ENCODE measurements at regions not wholly inside any gene's neighbourhood (a gene's known extent, or its start where the extent isn't known, plus 50 kb on each side); places are given as distances from the start of the nearest gene placed in this dataset.

- TF ChIP-seq, protein P1, sequence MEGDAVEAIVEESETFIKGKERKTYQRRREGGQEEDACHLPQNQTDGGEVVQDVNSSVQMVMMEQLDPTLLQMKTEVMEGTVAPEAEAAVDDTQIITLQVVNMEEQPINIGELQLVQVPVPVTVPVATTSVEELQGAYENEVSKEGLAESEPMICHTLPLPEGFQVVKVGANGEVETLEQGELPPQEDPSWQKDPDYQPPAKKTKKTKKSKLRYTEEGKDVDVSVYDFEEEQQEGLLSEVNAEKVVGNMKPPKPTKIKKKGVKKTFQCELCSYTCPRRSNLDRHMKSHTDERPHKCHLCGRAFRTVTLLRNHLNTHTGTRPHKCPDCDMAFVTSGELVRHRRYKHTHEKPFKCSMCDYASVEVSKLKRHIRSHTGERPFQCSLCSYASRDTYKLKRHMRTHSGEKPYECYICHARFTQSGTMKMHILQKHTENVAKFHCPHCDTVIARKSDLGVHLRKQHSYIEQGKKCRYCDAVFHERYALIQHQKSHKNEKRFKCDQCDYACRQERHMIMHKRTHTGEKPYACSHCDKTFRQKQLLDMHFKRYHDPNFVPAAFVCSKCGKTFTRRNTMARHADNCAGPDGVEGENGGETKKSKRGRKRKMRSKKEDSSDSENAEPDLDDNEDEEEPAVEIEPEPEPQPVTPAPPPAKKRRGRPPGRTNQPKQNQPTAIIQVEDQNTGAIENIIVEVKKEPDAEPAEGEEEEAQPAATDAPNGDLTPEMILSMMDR (IDR thresholded peaks at IDR 0.05) = no peak
- ATAC-seq (no peak), DNase-seq (no peak)
- intact Hi-C loops (cut with DNase I) = no loop called here
- Histone ChIP-seq H3K27me3 (no peaks in the 10 kb centered on the region), H3K4me3 (no peak overlapping the region), H3K4me1 (peaks cover 0 to 8% (median 0%) of the 10 kb centered on the region in 9 donors), H3K27ac (peak overlapping the region in 1 of 10 donors; percentile 7), H3K9me3 (no peaks in the 10 kb centered on the region), H3K36me3 (no peaks in the 10 kb centered on the region)
- WGBS, 2 donors = 88 to 95% methylated on average over 1 of the region's 1 CpG
These were observed 145.7 kb downstream of the HGF start for GRCh38 chr7:81624021-81624592.

- Histone ChIP-seq H3K36me3 (no peaks in the 10 kb centered on the region), H3K27me3 (no peaks in the 10 kb centered on the region), H3K4me3 (no peak overlapping the region), H3K9me3 (no peaks in the 10 kb centered on the region), H3K4me1 (peaks cover 0 to 8% (median 0%) of the 10 kb centered on the region in 9 donors), H3K27ac (peak overlapping the region in 1 of 10 donors; percentile 7)
- DNase-seq (no peak), ATAC-seq (no peak)
- 94 to 97% methylated on average over 1 of the region's 1 CpG for WGBS, 2 donors
- intact Hi-C loops (cut with DNase I) = no loop called here
- TF ChIP-seq, protein P1 (IDR thresholded peaks at IDR 0.05) = no peak
These were observed 146.5 kb downstream of the HGF start for GRCh38 chr7:81623251-81623855.

GRCh38 chr7:81621893-81622292, 148.0 kb downstream of the HGF start:
- 43 to 65% methylated on average over 1 of the region's 1 CpG for WGBS, 2 donors
- TF ChIP-seq, protein P1 (IDR thresholded peaks at IDR 0.05) = no peak
- no peak overlapping the region for H3K4me3 ChIP-seq
- H3K9me3 ChIP-seq = no peaks in the 10 kb centered on the region
- H3K27me3 ChIP-seq = no peaks in the 10 kb centered on the region
- ATAC-seq = no peak
- H3K4me1 ChIP-seq = peaks cover 0 to 8% (median 0%) of the 10 kb centered on the region in 9 donors
- intact Hi-C loops (cut with DNase I) = no loop called here
- H3K36me3 ChIP-seq = no peaks in the 10 kb centered on the region
- no peak for DNase-seq
- no peak overlapping the region for H3K27ac ChIP-seq

DNA sequence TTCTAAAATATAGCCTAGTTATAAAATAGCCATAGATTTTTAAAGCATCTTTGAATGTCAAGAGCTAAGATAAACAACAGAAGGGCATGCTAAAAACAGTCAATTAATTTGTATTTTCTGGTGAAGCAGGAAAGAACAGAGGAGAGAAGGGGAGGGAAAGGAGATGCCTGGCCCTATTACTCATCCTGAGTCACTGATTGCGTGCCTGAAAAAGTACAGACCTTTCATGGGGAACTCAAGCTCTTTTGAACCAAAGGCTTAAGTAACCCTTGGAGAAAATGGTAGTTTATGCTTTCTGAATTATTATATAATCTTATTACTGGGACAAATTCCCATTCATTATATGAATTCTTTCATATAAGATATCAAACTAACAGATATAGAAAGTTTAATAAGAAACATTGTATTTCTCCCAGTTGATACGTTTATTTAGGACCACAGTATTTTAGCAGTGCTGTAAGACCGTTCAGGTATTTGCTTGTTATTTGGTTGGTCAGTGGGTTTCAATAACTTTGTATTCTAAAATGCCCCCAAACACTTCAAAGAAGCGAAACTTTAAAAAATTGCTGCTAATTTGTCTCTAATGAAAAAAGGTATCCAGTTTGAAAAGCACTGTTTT, 151.3 kb downstream of the HGF start:
- intact Hi-C loops (cut with DNase I) = no loop called here

More for the DNA sequence above, 151.3 kb downstream of the HGF start:
- no peak for DNase-seq
- Histone ChIP-seq H3K4me1 (no peaks in the 10 kb centered on the region), H3K9me3 (peaks cover 0 to 3% (median 0%) of the 10 kb centered on the region in 11 donors), H3K27ac (peak overlapping the region in 1 of 10 donors; percentile 21), H3K36me3 (no peaks in the 10 kb centered on the region), H3K27me3 (no peaks in the 10 kb centered on the region), H3K4me3 (no peak overlapping the region)
- 81% methylated on average over 4 of the region's 4 CpGs for WGBS, 2 donors
- TF ChIP-seq, protein P1 (IDR thresholded peaks at IDR 0.05) = no peak
- peak in 1 of 8 donors; percentile 70 for ATAC-seq

All from heart right ventricle (tissue), 16 donors.